SW480 (cell line): ENCODE measurements at regions not wholly inside any gene's neighbourhood (a gene's known extent, or its start where the extent isn't known, plus 50 kb on each side); places are given as distances from the start of the nearest gene placed in this dataset.
A peak's percentile ranks its signal among the peaks of the same experiment; 100 is the strongest.
"Not testable (repeated sequence)": the region's sequence is repeated elsewhere in the genome, so short reads cannot be mapped to it uniquely, and the experiment has no call there.

Source experiments
- DNase-seq: peaks from one replicate; pipeline ENCODE4 v3.0.0-alpha.2; 2016; ENCODE audit warnings: low spot score

DNA sequence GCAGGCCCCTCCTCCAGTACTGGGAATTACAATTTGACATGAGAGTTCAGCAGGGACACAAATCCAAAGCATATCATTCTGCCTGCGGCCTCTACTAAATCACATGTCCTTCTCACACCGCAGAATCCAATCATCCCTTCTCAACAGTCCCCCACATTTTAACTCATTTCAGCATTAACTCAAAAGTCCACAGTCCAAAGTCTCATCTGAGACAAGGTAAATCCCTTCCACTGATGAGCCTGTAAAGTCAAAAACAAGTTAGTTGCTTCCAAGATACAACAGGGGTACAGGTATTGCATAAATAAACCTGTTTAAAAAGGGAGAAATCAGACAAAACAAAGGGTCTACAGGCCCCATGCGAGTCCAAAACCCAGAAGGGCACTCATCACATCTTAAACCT lies 64.0 kb downstream of the EBNA1BP2 start:
- DNase-seq: no peak

DNA sequence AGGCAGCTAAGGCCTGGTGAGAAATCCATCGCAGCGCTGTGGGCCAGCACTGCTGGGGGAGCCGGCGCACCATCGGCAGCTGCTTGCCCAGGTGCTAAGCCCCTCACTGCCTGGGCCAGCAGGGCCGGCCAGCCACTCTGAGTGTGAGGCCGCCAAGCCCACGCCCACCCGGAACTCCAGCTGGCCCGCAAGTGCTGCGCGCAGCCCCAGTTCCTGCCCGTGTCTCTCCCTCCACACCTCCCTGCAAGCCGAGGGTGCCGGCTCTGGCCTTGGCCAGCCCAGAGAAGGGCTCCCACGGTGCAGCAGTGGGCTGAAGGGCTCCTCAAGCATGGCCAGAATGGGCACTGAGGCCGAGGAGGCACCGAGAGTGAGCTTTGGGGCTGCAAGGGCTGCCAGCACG lies 64.4 kb downstream of the EBNA1BP2 start:
- DNase-seq: no peak

DNA sequence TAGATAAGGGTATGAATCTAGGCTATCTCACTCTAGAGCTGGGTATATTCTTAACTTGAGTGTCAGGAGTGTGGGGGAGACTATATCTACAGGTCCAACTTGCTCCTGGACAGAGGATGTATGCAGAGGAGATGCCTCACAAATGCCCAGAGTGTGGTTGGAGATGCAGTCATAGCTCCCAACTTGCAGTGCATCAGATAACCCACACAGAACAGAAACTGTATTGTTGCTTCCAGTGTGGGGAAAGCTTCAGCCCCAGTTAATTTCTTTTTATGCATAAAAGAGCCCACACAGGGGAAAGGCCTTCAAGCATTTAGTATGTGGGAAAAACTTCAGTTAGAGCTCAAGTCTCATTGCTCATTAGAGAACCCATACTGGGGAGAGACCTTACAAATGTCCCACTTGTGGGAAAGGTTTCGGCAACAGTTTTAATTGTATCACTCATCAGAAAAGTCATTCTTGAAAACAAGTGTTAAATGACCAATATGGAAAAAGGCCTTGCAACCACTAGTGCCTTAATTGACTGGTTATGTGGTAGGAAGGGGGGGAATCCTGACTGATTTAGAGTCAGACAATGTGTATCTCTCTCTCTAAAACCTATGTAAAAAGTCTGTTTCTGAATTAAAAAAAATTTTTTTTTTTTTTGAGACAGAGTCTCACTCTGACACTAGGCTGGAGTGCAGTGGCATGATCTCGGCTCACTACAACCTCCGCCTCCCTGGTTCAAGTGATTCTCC lies 67.9 kb downstream of the EBNA1BP2 start:
- no peak for DNase-seq

DNA sequence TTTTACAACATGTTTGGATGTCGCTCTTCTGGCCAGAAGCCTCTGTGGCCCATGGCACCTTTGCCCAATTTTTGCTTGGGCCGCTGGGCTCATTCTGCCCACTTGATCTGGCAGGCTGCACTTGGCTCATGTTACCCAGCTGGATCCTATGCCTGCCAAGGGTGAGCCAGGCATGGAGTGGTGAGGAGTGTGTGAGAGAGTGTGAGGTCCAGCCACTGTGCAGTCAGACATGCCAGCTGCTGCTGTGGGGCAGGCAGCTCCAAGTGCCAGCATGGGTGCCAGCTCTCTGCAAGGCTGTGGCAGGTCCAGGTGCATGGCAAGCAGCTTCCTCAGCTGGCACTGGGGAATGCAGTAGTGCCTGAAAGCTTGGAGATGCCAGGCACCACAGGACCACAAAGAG lies 71.0 kb downstream of the EBNA1BP2 start:
- no peak for DNase-seq

DNA sequence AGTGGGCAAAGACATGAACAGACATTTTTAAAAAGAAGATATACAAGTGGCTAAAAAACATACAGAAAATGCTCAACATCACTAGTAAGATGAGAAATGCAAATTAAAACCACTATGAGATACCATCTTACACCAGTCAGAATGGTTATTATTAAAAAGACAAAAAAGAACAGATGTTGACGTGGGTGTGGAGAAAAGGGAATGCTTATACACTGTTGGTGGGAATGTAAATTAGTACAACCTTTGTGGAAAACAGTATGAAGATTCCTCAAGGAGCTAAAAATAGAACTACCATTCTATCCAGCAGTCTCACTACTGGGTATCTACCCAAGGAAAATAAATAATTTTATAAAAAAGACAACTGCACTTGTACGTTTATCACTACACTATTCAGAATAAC lies 73.9 kb downstream of the EBNA1BP2 start:
- DNase-seq: no peak

DNA sequence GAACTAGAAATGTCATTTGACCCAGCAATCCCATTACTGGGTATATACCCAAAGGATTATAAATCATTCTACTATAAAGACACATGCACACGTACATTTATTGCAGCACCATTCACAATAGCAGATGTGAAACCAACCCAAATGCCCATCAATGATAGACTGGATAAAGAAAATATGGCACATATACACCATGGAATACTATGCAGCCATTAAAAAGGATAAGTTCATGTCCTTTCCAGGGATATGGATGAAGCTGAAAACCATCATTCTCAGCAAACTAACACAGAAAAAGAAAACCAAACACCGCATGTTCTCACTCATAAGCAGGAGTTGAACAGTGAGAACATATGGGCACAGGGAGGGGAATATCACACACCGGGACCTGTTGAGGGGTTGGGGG lies 75.6 kb downstream of the EBNA1BP2 start:
- DNase-seq: not testable (repeated sequence)

- DNase-seq: not testable (repeated sequence)
Measured at GRCh38 chr1:43090812-43091211, 81.3 kb downstream of the EBNA1BP2 start.

GRCh38 chr1:43090157-43090556 lies 81.9 kb downstream of the EBNA1BP2 start:
- not testable (repeated sequence) for DNase-seq

- no peak for DNase-seq
Measured at GRCh38 chr1:43083375-43083891, 88.7 kb downstream of the EBNA1BP2 start.

GRCh38 chr1:43082740-43083139 lies 89.3 kb downstream of the EBNA1BP2 start:
- no peak for DNase-seq

GRCh38 chr1:43077273-43077672 lies 94.8 kb downstream of the EBNA1BP2 start:
- peak; percentile 60 for DNase-seq

- DNase-seq: no peak
Measured at GRCh38 chr1:43074709-43075108, 97.4 kb downstream of the EBNA1BP2 start.

GRCh38 chr1:43074244-43074643 lies 97.8 kb downstream of the EBNA1BP2 start:
- no peak for DNase-seq

DNA sequence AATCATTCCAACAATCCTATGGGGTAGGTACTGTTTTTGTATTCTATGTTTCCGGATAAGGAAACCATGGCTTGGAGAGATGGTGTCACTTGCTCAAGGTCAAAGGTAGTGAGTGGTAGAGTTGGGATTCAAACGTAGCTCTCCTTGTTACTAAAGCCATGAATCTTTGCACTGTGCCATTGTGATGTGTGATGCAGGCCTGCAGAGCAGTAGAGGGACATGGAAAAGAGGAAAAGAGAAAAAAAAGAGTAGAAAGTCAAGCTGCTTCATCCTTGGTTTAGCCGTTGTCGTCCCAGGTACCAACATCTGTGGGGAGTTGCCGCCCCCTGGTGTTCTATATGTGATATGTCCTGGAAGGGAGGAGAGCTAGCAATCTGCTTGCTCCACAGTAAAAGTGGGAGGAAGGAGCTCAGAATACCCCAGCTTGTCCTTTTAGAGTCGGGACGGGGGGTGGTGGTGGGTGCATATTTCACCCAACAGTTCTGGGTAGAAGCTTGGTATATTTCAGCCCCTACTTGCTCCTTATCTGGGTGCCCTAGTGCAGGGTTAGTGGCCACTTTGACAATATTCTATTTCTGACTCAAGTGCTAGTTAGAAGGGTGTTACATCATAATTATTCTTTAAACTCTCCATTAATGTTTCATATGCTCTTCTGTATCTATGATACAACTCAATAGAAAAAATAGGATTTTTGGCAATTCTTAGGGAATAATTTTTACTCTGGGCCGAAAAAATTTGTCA lies 98.4 kb downstream of the EBNA1BP2 start:
- peak; percentile 90 for DNase-seq

- peak; percentile 52 for DNase-seq
Measured at GRCh38 chr1:43072314-43072713, 99.8 kb downstream of the EBNA1BP2 start.

GRCh38 chr1:43071241-43071640 lies 100.8 kb downstream of the EBNA1BP2 start:
- peak; percentile 72 for DNase-seq

DNA sequence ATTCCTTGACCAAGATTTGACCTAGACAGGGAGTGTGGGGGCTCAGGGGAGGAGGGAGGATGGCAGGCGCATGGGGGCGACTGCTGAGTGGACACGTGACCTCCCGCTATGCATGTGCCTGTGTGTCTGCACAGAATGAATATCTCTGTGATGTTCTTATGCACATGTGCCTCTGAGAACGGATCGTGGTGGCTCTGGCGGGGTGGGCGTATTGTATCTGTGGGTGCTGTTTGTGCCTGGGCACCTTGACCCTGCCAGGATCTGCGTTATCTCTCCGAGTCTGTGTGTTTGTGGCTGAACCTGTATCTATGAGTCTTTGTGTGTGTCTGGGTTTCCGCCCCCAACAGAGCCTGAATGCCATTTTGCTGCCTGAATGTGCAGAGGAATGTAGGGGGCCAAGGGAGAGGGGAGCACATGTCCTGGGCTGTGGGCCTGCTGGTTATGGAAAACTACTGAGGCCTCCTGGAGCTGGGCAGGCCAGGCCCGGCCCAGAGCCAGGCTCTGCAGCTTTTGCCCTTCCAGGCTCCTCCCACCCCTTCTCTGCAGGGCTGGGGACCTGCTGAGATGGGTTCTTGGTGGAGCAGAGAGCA lies 102.5 kb downstream of the EBNA1BP2 start:
- peak; percentile 94 for DNase-seq

DNA sequence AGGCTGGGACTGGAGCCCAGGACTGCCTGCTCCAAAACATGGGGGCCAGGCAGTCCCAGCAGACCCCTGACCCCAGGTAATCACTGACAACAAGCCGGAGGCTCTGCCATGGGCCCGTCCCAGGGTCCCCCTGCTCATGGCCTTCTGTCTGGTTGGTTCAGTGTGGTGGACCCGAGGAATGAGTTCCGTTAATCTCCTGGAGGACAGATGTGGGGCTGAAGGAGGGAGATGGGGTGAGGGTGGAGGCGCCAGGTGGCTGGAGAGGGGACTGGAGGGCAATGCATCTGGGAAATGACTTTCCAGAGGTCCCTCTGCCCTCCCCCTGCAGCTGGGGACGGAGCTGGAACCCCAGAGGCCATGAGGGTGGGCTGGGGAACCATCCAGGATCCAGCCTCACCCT lies 103.2 kb downstream of the EBNA1BP2 start:
- DNase-seq: peak; percentile 62

DNA sequence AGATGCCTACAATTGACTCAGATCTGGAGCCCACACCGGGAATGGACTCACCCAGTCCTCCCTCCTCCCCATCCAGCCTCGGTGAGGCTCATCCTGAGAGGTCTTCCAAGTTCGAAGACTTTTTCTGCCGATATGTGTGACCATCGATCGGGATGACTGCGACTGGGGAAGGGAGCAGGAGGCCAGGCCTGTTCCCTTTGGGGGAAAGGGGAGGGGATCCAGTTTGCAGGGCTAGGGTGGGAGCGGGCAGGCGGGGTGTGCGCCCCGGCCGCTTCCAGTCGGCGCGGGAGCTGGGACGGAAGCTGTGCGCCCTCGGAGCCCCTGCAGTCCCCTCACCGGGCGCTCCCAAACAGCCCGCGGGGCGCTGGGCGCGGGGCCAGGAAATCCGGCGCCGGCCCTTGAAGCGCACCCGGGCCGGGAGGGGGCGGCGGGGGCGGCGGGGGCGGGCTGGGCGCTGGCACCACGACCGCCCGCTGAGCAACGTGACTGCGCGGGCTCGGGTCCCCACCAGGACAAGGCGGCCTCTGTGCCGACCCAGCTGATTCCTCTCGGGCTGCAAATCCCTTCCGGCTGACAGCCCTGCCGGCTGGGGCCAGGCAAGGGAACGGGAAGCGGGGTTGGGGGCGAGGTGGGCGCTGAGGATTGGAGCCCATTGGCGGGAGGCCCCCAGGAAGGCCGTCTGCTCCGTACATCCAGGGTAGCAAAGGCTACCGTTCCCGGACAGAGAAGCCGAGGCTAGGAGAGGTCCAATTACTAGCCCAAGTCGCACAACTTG lies 103.9 kb downstream of the EBNA1BP2 start:
- DNase-seq: peak; percentile 84

- DNase-seq: peak; percentile 75
Measured at GRCh38 chr1:43067233-43067745, 104.8 kb downstream of the EBNA1BP2 start.

DNA sequence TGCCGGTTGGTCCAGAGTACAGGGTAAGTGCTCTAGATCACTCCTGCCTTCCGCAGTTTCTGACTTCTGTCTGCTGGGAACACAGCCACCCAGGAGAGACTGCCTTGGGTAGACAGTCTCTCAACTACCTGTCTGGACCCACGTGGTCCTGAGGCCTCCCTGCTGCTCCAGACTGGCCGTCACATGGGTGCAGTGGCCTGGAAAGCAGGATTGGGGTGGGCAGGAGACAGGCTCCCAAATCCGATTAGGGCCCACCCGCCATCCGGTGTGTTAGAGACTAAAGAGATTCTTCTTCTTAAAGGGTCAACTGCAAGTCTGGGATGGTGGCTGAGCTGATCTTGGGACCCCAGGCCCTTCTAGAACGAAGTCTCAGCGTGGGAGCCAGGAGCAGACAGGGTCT lies 105.5 kb downstream of the EBNA1BP2 start:
- peak; percentile 68 for DNase-seq
